ENCODE measurements at regions not wholly inside any gene's neighbourhood (a gene's known extent, or its start where the extent isn't known, plus 50 kb on each side); places are given as distances from the start of the nearest gene placed in this dataset.

DNA sequence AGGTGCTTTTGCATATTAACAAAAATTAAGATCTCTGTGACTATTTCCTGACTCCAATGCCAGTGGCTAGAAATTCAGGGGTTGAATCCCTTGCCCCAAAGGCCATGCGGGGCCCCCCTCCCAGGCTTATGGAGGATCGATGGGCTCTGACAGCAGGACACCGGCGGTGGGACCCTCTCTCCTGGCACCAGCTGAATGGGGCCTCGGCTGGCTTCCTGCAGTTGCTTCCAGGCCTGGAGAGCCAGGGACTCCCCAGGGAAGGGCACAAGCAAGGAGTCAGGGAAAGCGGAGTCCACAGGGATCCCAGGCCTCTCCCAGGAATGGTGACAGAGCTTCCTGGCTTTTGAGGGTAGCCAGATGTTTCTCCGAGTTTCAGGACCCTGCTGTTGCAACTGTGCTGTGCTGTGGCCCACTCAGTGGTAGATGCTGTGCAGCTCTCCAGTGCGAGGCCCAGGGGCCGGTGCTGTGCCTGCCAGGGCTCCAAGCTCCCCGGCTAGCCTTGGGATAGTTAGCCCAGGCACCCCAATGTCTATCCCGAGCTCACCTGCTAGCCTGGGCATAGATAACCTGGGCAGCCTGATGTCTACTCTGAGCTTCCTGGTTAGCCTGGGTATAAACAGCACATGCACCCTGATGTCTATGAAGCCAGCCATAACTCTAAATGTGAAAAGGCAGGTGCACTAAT lies 372.6 kb downstream of the SHANK2 start:
- Histone ChIP-seq H3K4me3 (no peak overlapping the region), H3K27ac (no peak overlapping the region), H3K4me1 (peaks cover 0 to 5% (median 0%) of the 10 kb centered on the region in 4 donors), H3K36me3 (no peaks in the 10 kb centered on the region), H3K9me3 (no peaks in the 10 kb centered on the region), H3K27me3 (peaks cover 0 to 32% of the 10 kb centered on the region in 2 donors)
- TF ChIP-seq, protein P1, sequence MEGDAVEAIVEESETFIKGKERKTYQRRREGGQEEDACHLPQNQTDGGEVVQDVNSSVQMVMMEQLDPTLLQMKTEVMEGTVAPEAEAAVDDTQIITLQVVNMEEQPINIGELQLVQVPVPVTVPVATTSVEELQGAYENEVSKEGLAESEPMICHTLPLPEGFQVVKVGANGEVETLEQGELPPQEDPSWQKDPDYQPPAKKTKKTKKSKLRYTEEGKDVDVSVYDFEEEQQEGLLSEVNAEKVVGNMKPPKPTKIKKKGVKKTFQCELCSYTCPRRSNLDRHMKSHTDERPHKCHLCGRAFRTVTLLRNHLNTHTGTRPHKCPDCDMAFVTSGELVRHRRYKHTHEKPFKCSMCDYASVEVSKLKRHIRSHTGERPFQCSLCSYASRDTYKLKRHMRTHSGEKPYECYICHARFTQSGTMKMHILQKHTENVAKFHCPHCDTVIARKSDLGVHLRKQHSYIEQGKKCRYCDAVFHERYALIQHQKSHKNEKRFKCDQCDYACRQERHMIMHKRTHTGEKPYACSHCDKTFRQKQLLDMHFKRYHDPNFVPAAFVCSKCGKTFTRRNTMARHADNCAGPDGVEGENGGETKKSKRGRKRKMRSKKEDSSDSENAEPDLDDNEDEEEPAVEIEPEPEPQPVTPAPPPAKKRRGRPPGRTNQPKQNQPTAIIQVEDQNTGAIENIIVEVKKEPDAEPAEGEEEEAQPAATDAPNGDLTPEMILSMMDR (IDR thresholded peaks at IDR 0.05), result no peak
- DNase-seq, result no peak
- intact Hi-C loops (cut with DNase I; ENCODE audit: low total_unique reads), result no loop called here

GRCh38 chr11:70880416-70880815 lies 372.0 kb downstream of the SHANK2 start:
- no peak for DNase-seq
- TF ChIP-seq, protein P1 (IDR thresholded peaks at IDR 0.05), result no peak
- Histone ChIP-seq H3K27me3 (peaks cover 0 to 37% of the 10 kb centered on the region in 2 donors), H3K4me3 (no peak overlapping the region), H3K36me3 (no peaks in the 10 kb centered on the region), H3K27ac (no peak overlapping the region), H3K4me1 (peaks cover 0 to 5% (median 0%) of the 10 kb centered on the region in 4 donors), H3K9me3 (no peaks in the 10 kb centered on the region)
- intact Hi-C loops (cut with DNase I; ENCODE audit: low total_unique reads), result no loop called here

DNA sequence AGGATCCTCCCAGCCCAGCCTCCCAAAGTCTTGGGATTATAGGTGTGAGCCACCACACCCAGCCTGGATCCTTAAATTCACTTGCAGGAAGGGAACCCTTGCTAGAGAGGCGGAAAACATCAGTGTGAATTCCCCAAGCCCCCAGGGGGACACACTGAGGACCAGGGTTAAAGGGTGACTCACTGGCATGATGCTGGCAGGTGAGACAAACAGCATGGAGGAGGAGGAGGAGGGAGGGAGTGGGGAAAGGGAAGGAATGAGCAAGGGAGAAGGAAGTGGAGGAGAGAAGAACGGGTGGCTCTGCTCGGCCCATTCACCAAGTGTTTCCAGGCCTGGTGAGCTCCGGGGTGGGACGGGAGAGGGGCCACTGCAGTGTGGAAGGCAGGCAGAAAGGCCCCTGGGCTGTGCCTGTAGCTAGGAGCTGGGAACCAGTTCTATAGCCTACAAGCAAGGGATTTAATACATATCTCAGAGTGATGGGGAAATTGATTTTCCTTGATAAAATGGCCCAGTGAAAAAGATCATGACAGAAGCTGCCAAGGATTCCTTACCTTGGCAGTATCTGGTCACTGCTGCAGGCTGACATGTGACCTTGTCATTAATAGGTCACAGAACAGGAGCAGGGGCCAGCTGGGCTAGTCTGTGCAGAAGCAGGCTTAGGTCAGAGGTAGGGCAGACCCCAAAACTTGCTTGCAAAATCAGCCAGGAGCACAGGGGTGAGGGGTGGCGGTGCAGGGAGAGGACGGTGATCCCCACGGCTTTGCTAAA lies 370.2 kb downstream of the SHANK2 start:
- Histone ChIP-seq H3K9me3 (no peaks in the 10 kb centered on the region), H3K4me3 (no peak overlapping the region), H3K36me3 (no peaks in the 10 kb centered on the region), H3K4me1 (peaks cover 0 to 5% (median 0%) of the 10 kb centered on the region in 4 donors), H3K27ac (no peak overlapping the region), H3K27me3 (peaks cover 0 to 42% of the 10 kb centered on the region in 2 donors)
- TF ChIP-seq, protein P1 (IDR thresholded peaks at IDR 0.05), result no peak
- intact Hi-C loops (cut with DNase I; ENCODE audit: low total_unique reads), result no loop called here
- no peak for DNase-seq

GRCh38 chr11:70882716-70883085 lies 369.7 kb downstream of the SHANK2 start:
- H3K36me3 ChIP-seq, result no peaks in the 10 kb centered on the region
- intact Hi-C loops (cut with DNase I; ENCODE audit: low total_unique reads), result no loop called here
- H3K4me1 ChIP-seq, result peaks cover 0 to 5% (median 0%) of the 10 kb centered on the region in 4 donors
- no peaks in the 10 kb centered on the region for H3K9me3 ChIP-seq
- DNase-seq, result no peak
- peaks cover 0 to 42% of the 10 kb centered on the region in 2 donors for H3K27me3 ChIP-seq
- TF ChIP-seq, protein P1 (IDR thresholded peaks at IDR 0.05), result no peak
- no peak overlapping the region for H3K4me3 ChIP-seq
- no peak overlapping the region for H3K27ac ChIP-seq

GRCh38 chr11:70883323-70883940 lies 368.9 kb downstream of the SHANK2 start:
- DNase-seq, result no peak
- Histone ChIP-seq H3K27ac (no peak overlapping the region), H3K9me3 (no peaks in the 10 kb centered on the region), H3K4me3 (no peak overlapping the region), H3K36me3 (no peaks in the 10 kb centered on the region), H3K27me3 (peaks cover 0 to 36% of the 10 kb centered on the region in 2 donors), H3K4me1 (peaks cover 0 to 5% (median 0%) of the 10 kb centered on the region in 4 donors)
- intact Hi-C loops (cut with DNase I; ENCODE audit: low total_unique reads), result no loop called here
- TF ChIP-seq, protein P1 (IDR thresholded peaks at IDR 0.05), result no peak
